Endodermal cell (in vitro differentiated cells): ENCODE measurements at regions not wholly inside any gene's neighbourhood (a gene's known extent, or its start where the extent isn't known, plus 50 kb on each side); places are given as distances from the start of the nearest gene placed in this dataset.

ENCODE experiments used
- DNase-seq: peaks from one replicate; pipeline ENCODE4 v3.0.0-alpha.2; 2017
- H3K27ac ChIP-seq: 2 replicates; pipeline ENCODE4 v1.5.1; 2013; ENCODE audit warnings: mild to moderate bottlenecking, low read depth, low read length, moderate library complexity
- H3K27me3 ChIP-seq: 2 replicates; pipeline ENCODE4 v1.6.1; 2013; ENCODE audit warnings: mild to moderate bottlenecking, low read length, moderate library complexity; ENCODE audit not compliant: insufficient read depth, control insufficient read depth, poor library complexity, severe bottlenecking
- H3K36me3 ChIP-seq: 2 replicates; pipeline ENCODE4 v1.7.0; 2013; ENCODE audit warnings: mild to moderate bottlenecking, low read length, moderate library complexity; ENCODE audit not compliant: control insufficient read depth, insufficient read depth
- H3K4me1 ChIP-seq: one replicate; pipeline ENCODE4 v1.7.0; 2013; ENCODE audit warnings: low read length; ENCODE audit not compliant: control insufficient read depth, insufficient read depth
- H3K4me3 ChIP-seq: 2 replicates; pipeline ENCODE4 v1.5.1; 2013; ENCODE audit warnings: mild to moderate bottlenecking, low read length, moderate library complexity
- H3K9ac ChIP-seq: 2 replicates; pipeline ENCODE4 v1.6.1; 2013; ENCODE audit warnings: mild to moderate bottlenecking, low read length, moderate library complexity; ENCODE audit not compliant: poor library complexity, severe bottlenecking; ENCODE audit errors: extremely low read depth
- H3K9me3 ChIP-seq: 2 replicates; pipeline ENCODE4 v1.6.1; 2013; ENCODE audit warnings: mild to moderate bottlenecking, low read length, moderate library complexity; ENCODE audit not compliant: control insufficient read depth
- H3K27ac Mint-ChIP-seq: 2 replicates; pipeline ENCODE4 v1.8.0; 2020; ENCODE audit warnings: mixed read lengths
- H3K27me3 Mint-ChIP-seq: 2 replicates; pipeline ENCODE4 v1.8.0; 2021; ENCODE audit warnings: mild to moderate bottlenecking, mixed read lengths; ENCODE audit not compliant: insufficient read depth
- H3K36me3 Mint-ChIP-seq: 2 replicates; pipeline ENCODE4 v1.8.0; 2020; ENCODE audit warnings: low read depth, mixed read lengths
- H3K4me1 Mint-ChIP-seq: 2 replicates; pipeline ENCODE4 v1.8.0; 2020; ENCODE audit warnings: mixed read lengths
- H3K4me3 Mint-ChIP-seq: 2 replicates; pipeline ENCODE4 v1.8.0; 2020; ENCODE audit warnings: mild to moderate bottlenecking, moderate library complexity, mixed read lengths
- H3K9me3 Mint-ChIP-seq: 2 replicates; pipeline ENCODE4 v1.8.0; 2020; ENCODE audit warnings: mild to moderate bottlenecking, mixed read lengths
- WGBS, 2 experiments: methylation state at CpG; one replicate each; pipeline versions ENCODE4 v1.1.5 to v1.1.7; 2013; ENCODE audit warnings: missing lambda C conversion rate in 2 of 2, mixed read lengths in 1 of 2; ENCODE audit not compliant: insufficient coverage in 1 of 2, insufficient read length in 1 of 2; 5-methylcytosine and 5-hydroxymethylcytosine counted together
- TF ChIP-seq, protein P1 (sequence below): fragments of 200-600 bp; sonication (generic); conservative IDR thresholded peaks from 2 replicates; pipeline ENCODE4 v1.5.0; 2021; ENCODE audit warnings: antibody characterized with exemption, mild to moderate bottlenecking

DNA sequence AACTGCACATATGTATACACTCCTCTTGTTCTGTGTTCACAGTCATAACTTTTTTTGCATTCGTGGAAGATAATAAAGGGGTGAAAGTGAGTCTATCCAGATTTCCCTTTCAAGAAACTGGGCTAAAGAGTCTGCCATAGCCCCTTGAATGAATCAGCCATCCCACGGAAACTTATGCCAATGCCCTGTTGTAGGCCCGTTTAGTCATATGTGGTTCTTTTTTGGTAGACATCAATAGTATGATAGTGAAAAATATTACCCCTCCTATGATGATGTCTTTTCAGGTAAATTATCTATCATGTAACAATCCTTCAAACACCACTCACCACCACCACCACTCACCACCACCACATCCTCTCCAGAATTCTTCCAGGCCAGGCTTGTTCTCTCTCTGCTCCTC is 99.9 kb upstream of the MYLIP start:
- Mint-ChIP-seq H3K36me3 (peaks cover 3% of the 10 kb centered on the region), H3K27ac (no peak overlapping the region), H3K4me3 (no peak overlapping the region), H3K27me3 (no peaks in the 10 kb centered on the region), H3K9me3 (peaks cover 20% of the 10 kb centered on the region), H3K4me1 (peaks cover 9% of the 10 kb centered on the region)
- H3K4me3 ChIP-seq = no peak overlapping the region
- no peak overlapping the region for H3K9ac ChIP-seq
- H3K9me3 ChIP-seq = peaks cover 33% of the 10 kb centered on the region
- TF ChIP-seq, protein P1, sequence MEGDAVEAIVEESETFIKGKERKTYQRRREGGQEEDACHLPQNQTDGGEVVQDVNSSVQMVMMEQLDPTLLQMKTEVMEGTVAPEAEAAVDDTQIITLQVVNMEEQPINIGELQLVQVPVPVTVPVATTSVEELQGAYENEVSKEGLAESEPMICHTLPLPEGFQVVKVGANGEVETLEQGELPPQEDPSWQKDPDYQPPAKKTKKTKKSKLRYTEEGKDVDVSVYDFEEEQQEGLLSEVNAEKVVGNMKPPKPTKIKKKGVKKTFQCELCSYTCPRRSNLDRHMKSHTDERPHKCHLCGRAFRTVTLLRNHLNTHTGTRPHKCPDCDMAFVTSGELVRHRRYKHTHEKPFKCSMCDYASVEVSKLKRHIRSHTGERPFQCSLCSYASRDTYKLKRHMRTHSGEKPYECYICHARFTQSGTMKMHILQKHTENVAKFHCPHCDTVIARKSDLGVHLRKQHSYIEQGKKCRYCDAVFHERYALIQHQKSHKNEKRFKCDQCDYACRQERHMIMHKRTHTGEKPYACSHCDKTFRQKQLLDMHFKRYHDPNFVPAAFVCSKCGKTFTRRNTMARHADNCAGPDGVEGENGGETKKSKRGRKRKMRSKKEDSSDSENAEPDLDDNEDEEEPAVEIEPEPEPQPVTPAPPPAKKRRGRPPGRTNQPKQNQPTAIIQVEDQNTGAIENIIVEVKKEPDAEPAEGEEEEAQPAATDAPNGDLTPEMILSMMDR = no peak
- no peak overlapping the region for H3K27ac ChIP-seq
- no peaks in the 10 kb centered on the region for H3K36me3 ChIP-seq
- H3K4me1 ChIP-seq = no peaks in the 10 kb centered on the region
- WGBS, 2 experiments = 94 to 100% methylated on average over 2 to 3 of the region's 3 CpGs
- DNase-seq = no peak
- H3K27me3 ChIP-seq = no peaks in the 10 kb centered on the region

GRCh38 chr6:16020259-16020658 is 108.6 kb upstream of the MYLIP start:
- Mint-ChIP-seq H3K9me3 (peaks cover 13% of the 10 kb centered on the region), H3K27ac (no peak overlapping the region), H3K36me3 (no peaks in the 10 kb centered on the region), H3K4me3 (no peak overlapping the region), H3K27me3 (no peaks in the 10 kb centered on the region), H3K4me1 (no peaks in the 10 kb centered on the region)
- H3K9ac ChIP-seq = no peak overlapping the region
- H3K27me3 ChIP-seq = no peaks in the 10 kb centered on the region
- no peaks in the 10 kb centered on the region for H3K36me3 ChIP-seq
- no peak for DNase-seq
- H3K4me1 ChIP-seq = no peaks in the 10 kb centered on the region
- 89 to 100% methylated on average over 3 of the region's 3 CpGs for WGBS, 2 experiments
- H3K9me3 ChIP-seq = peaks cover 10% of the 10 kb centered on the region
- no peak overlapping the region for H3K4me3 ChIP-seq
- H3K27ac ChIP-seq = no peak overlapping the region
- TF ChIP-seq, protein P1 = no peak

GRCh38 chr6:16019462-16019861 is 109.4 kb upstream of the MYLIP start:
- Mint-ChIP-seq H3K27me3 (no peaks in the 10 kb centered on the region), H3K4me3 (no peak overlapping the region), H3K4me1 (no peaks in the 10 kb centered on the region), H3K27ac (no peak overlapping the region), H3K36me3 (no peaks in the 10 kb centered on the region), H3K9me3 (peaks cover 16% of the 10 kb centered on the region)
- TF ChIP-seq, protein P1 = no peak
- H3K9ac ChIP-seq = peak overlapping the region; percentile 3
- no peak overlapping the region for H3K27ac ChIP-seq
- no peak overlapping the region for H3K4me3 ChIP-seq
- no peak for DNase-seq
- no peaks in the 10 kb centered on the region for H3K27me3 ChIP-seq
- H3K4me1 ChIP-seq = no peaks in the 10 kb centered on the region
- no peaks in the 10 kb centered on the region for H3K36me3 ChIP-seq
- 80 to 95% methylated on average over 2 to 3 of the region's 3 CpGs for WGBS, 2 experiments
- peaks cover 10% of the 10 kb centered on the region for H3K9me3 ChIP-seq
